ENCODE measurements at regions not wholly inside any gene's neighbourhood (a gene's known extent, or its start where the extent isn't known, plus 50 kb on each side); places are given as distances from the start of the nearest gene placed in this dataset.

GRCh38 chr4:103405415-103405814, 207.3 kb upstream of the CENPE start:
- TF ChIP-seq CTCF (IDR thresholded peaks at IDR 0.05) (no peak), POLR2A (IDR thresholded peaks at IDR 0.05) (no peak), POLR2AphosphoS5 (IDR thresholded peaks at IDR 0.05) (no peak), EP300 (IDR thresholded peaks at IDR 0.05; ENCODE audit: low read depth) (no peak)

Data from transverse colon (tissue), 4 donors.